HepG2 (cell line): ENCODE measurements at regions not wholly inside any gene's neighbourhood (a gene's known extent, or its start where the extent isn't known, plus 50 kb on each side); places are given as distances from the start of the nearest gene placed in this dataset.
A peak's percentile ranks its signal among the peaks of the same experiment; 100 is the strongest.

Source experiments
- ATAC-seq: fragments of 200-7000 bp; cut with Tn5 transposase; 3 replicates; pipeline ENCODE4 v1.9.1; 2020; ENCODE audit warnings: mild to moderate bottlenecking, moderate library complexity
- BruUV-seq: library from RNA; stranded (reverse); fragments of 400-500 nt; replicated peaks from 2 replicates; lab custom pipeline; 2021; lab: Mats Ljungman, UMichigan
- CTCF ChIA-PET: fragments of 300-600 bp; formaldehyde crosslinking; extraction: SDS; loops from one replicate; lab custom pipeline; 2021; ENCODE audit warnings: low total read pairs, inconsistent platforms, low intra/inter-chr PET ratio; lab: Yijun Ruan, JAX
- POLR2A ChIA-PET: fragments of 350-600 bp; sonication (Branson Sonifier 250); formaldehyde crosslinking; loops from one replicate; lab custom pipeline; 2020; ENCODE audit warnings: antibody characterized with exemption, inconsistent platforms; lab: Yijun Ruan, JAX
- DNase-seq: peaks from one replicate; pipeline ENCODE4 v3.0.0-alpha.2; 2015; ENCODE audit warnings: low spot score
- FAIRE-seq: peaks from 3 replicates; lab custom pipeline; 2011; peaks lifted over from hg19 to GRCh38; lab: Jason Lieb, UNC
- H2AFZ ChIP-seq: one replicate; pipeline ENCODE4 v1.6.1; 2011; ENCODE audit warnings: low read length, inconsistent platforms
- H3K27ac ChIP-seq: fragments of 300-600 bp; 3 replicates; pipeline ENCODE4 v1.8.0; 2011; ENCODE audit warnings: mixed run types, mild to moderate bottlenecking, mixed read lengths, low read length, inconsistent platforms; ENCODE audit not compliant: insufficient read depth; ENCODE audit errors: extremely low read length
- H3K27me3 ChIP-seq, 2 experiments: fragments of 200-600 bp in 1 of 2; 2 replicates in 1 of 2; 3 replicates in 1 of 2; pipeline versions ENCODE4 v1.6.0 to v1.8.0; 2011; ENCODE audit warnings: low read length in 2 of 2, mild to moderate bottlenecking in 2 of 2, moderate library complexity in 2 of 2, inconsistent platforms in 1 of 2; ENCODE audit not compliant: insufficient read depth in 2 of 2, control insufficient read depth in 1 of 2
- H3K36me3 ChIP-seq, 2 experiments: fragments of 200-600 bp in 1 of 2; replicated peaks in 1 of 2; 2 replicates in 1 of 2; 3 replicates in 1 of 2; pipeline versions ENCODE4 v1.5.1 to v1.8.0; 2011; ENCODE audit warnings: low read length in 2 of 2, inconsistent platforms in 1 of 2; ENCODE audit not compliant: insufficient read depth in 2 of 2, control insufficient read depth in 1 of 2
- H3K4me1 ChIP-seq: 2 replicates; pipeline ENCODE4 v1.5.1; 2012; ENCODE audit warnings: low read length, inconsistent platforms; ENCODE audit not compliant: insufficient read depth
- H3K4me2 ChIP-seq: 2 replicates; pipeline ENCODE4 v1.6.0; 2011; ENCODE audit warnings: low read depth, low read length, inconsistent platforms
- H3K4me3 ChIP-seq, 3 experiments: fragments of 200-600 bp in 1 of 3; sonication (generic), shearing (Covaris generic) in 1 of 3; replicated peaks in 1 of 3; 2 replicates each; pipeline ENCODE4 v1.5.1; 2011 to 2016; ENCODE audit warnings: low read length in 3 of 3, inconsistent platforms in 2 of 3, low read depth in 2 of 3, mild to moderate bottlenecking in 2 of 3, control low read depth in 1 of 3, mixed read lengths in 1 of 3; ENCODE audit not compliant: insufficient read depth in 1 of 3
- H3K79me2 ChIP-seq: one replicate; pipeline ENCODE4 v1.6.1; 2011; ENCODE audit warnings: low read length, inconsistent platforms; ENCODE audit not compliant: insufficient read depth
- H3K9ac ChIP-seq: 2 replicates; pipeline ENCODE4 v1.6.0; 2011; ENCODE audit warnings: mild to moderate bottlenecking, low read depth, low read length, inconsistent platforms; ENCODE audit not compliant: insufficient read depth
- H3K9me3 ChIP-seq: 2 replicates; pipeline ENCODE4 v1.5.1; 2012; ENCODE audit warnings: mild to moderate bottlenecking, low read length
- H4K20me1 ChIP-seq: 2 replicates; pipeline ENCODE4 v1.6.0; 2011; ENCODE audit warnings: inconsistent platforms, mild to moderate bottlenecking, low read length, moderate library complexity; ENCODE audit not compliant: insufficient read depth
- ARID4A ChIP-seq: sonication (generic); formaldehyde crosslinking; IDR thresholded peaks from 2 replicates; pipeline ENCODE4 v1.5.0; 2020; ENCODE audit warnings: mild to moderate bottlenecking, missing genetic modification reagents, borderline replicate concordance
- NCOA5 ChIP-seq: sonication (generic); formaldehyde crosslinking; IDR thresholded peaks from 2 replicates; pipeline ENCODE4 v1.4.0; 2020; ENCODE audit warnings: missing genetic modification reagents
- PAX8 ChIP-seq: sonication (generic); formaldehyde crosslinking; IDR thresholded peaks from 2 replicates; pipeline ENCODE4 v1.8.0; 2022; ENCODE audit warnings: mild to moderate bottlenecking, missing genetic modification reagents, borderline replicate concordance
- PTBP1 ChIP-seq: fragments of 200-400 bp; formaldehyde crosslinking; IDR thresholded peaks from 2 replicates; pipeline ENCODE4 v1.6.1; 2018; ENCODE audit warnings: low read length, low read depth; ENCODE audit not compliant: poor library complexity, severe bottlenecking
- SMARCC2 ChIP-seq: fragments of 450-650 bp; IDR thresholded peaks from 2 replicates; pipeline ENCODE4 v1.6.1; 2017; ENCODE audit warnings: antibody characterized with exemption, mild to moderate bottlenecking
- SRSF1 ChIP-seq: fragments of 200-400 bp; formaldehyde crosslinking; optimal IDR thresholded peaks from 2 replicates; pipeline ENCODE3; 2017; ENCODE audit warnings: mild to moderate bottlenecking, low read depth, low read length, moderate library complexity
- ZNF382 ChIP-seq: sonication (generic); formaldehyde crosslinking; IDR thresholded peaks from 2 replicates; pipeline ENCODE4 v1.5.0; 2020; ENCODE audit warnings: missing genetic modification reagents, mild to moderate bottlenecking, borderline replicate concordance
- WGBS: methylation state at CpG from one replicate; pipeline ENCODE4 v1.1.6; 2017; ENCODE audit warnings: low lambda C conversion rate; 5-methylcytosine and 5-hydroxymethylcytosine counted together
- in situ Hi-C: cut with HindIII; loops from 2 replicates; pipeline ENCODE4 v1.10.0; 2017; ENCODE audit warnings: low pct_unique_long_range_greater_than_20kb; ENCODE audit not compliant: extremely low pct_ligation_motif_present
- intact Hi-C: fragments of 100-400 bp; cut with micrococcal nuclease; formaldehyde crosslinking; loops from one replicate; pipeline ENCODE4 v1.10.0; 2022; ENCODE audit not compliant: unreplicated experiment

GRCh38 chr6:148648754-148649453 is 97.9 kb upstream of the UST start:
- H4K20me1 ChIP-seq: no peaks in the 10 kb centered on the region
- ChIA-PET CTCF (no interaction called here), POLR2A (no interaction called here)
- H3K9me3 ChIP-seq: peaks cover 29% of the 10 kb centered on the region
- no peak overlapping the region for H2AFZ ChIP-seq
- no peaks in the 10 kb centered on the region for H3K36me3 ChIP-seq
- ATAC-seq (no peak), FAIRE-seq (peak; percentile 15), DNase-seq (no peak)
- no peaks in the 10 kb centered on the region for H3K79me2 ChIP-seq
- BruUV-seq: no TSS peak
- no peaks in the 10 kb centered on the region for H3K4me1 ChIP-seq
- TF ChIP-seq ZNF382 (CRISPR knock-in tag): no peak
- TF ChIP-seq SMARCC2: no peak
- no peak for TF ChIP-seq SRSF1
- no peak for TF ChIP-seq ARID4A (CRISPR knock-in tag)
- TF ChIP-seq PTBP1: no peak
- TF ChIP-seq PAX8 (CRISPR knock-in tag): no peak
- no peak for TF ChIP-seq NCOA5 (CRISPR knock-in tag)
- intact Hi-C loops (no loop called here), in situ Hi-C loops (no loop called here)
- H3K27me3 ChIP-seq: no peaks in the 10 kb centered on the region
- WGBS: 3% methylated on average over 4 of the region's 4 CpGs
- H3K4me2 ChIP-seq: no peak overlapping the region
- no peak overlapping the region for H3K4me3 ChIP-seq
- H3K9ac ChIP-seq: no peak overlapping the region
- H3K27ac ChIP-seq: no peak overlapping the region
